ENCODE measurements at regions not wholly inside any gene's neighbourhood (a gene's known extent, or its start where the extent isn't known, plus 50 kb on each side); places are given as distances from the start of the nearest gene placed in this dataset.

DNA sequence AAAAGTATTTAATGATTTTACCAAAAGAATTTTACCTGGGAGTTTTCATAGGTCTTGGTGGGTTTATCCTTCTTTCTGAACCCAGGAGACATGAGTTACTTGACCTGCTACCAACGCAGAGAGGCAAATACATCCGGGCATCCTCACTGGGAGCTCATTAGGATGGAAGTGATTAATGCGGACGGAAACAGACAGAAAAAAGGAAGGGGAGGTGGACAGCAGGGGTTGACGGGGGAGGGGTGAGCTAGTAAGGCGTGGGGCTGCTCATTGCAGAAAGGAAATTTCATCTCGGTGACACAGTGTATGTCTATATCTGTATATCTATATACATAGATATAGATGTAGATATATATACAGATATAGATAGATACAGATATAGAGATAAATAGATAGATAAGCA is 408.2 kb upstream of the ADARB2 start:
- no peak overlapping the region for H3K4me3 Mint-ChIP-seq
- TF ChIP-seq, protein P1, sequence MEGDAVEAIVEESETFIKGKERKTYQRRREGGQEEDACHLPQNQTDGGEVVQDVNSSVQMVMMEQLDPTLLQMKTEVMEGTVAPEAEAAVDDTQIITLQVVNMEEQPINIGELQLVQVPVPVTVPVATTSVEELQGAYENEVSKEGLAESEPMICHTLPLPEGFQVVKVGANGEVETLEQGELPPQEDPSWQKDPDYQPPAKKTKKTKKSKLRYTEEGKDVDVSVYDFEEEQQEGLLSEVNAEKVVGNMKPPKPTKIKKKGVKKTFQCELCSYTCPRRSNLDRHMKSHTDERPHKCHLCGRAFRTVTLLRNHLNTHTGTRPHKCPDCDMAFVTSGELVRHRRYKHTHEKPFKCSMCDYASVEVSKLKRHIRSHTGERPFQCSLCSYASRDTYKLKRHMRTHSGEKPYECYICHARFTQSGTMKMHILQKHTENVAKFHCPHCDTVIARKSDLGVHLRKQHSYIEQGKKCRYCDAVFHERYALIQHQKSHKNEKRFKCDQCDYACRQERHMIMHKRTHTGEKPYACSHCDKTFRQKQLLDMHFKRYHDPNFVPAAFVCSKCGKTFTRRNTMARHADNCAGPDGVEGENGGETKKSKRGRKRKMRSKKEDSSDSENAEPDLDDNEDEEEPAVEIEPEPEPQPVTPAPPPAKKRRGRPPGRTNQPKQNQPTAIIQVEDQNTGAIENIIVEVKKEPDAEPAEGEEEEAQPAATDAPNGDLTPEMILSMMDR (IDR thresholded peaks at IDR 0.05) = no peak
- Histone ChIP-seq H3K27ac (ENCODE audit: low read depth in 1 of 2, low read length in 2 of 2) (no peak overlapping the region), H3K4me3 (ENCODE audit: low read length) (no peak overlapping the region), H3K4me1 (ENCODE audit: insufficient read depth, low read length) (no peaks in the 10 kb centered on the region), H3K9me3 (ENCODE audit: control insufficient read depth in 1 of 2, insufficient read depth in 1 of 2, low read length in 2 of 2) (no peaks in the 10 kb centered on the region), H3K36me3 (ENCODE audit: insufficient read depth, low read length) (no peaks in the 10 kb centered on the region), H3K27me3 (ENCODE audit: control insufficient read depth in 1 of 2, insufficient read depth in 2 of 2, low read length in 2 of 2) (peaks cover 0 to 3% of the 10 kb centered on the region in 2 experiments)
- ATAC-seq (ENCODE audit: poor library complexity) (no peak), DNase-seq (no peak)
- no peaks in the 10 kb centered on the region for H3K4me1 Mint-ChIP-seq (ENCODE audit: low read depth)
- H3K27ac Mint-ChIP-seq = no peak overlapping the region
- POLR2A ChIA-PET = no interaction called here
- H3K9me3 Mint-ChIP-seq = no peaks in the 10 kb centered on the region
- peaks cover 2% of the 10 kb centered on the region for H3K27me3 Mint-ChIP-seq
- CTCF ChIA-PET = no interaction called here
- H3K36me3 Mint-ChIP-seq (ENCODE audit: low read depth) = no peaks in the 10 kb centered on the region
- intact Hi-C loops (cut with DNase I, micrococcal nuclease) = no loop called here

GRCh38 chr10:2144584-2144983 is 407.3 kb upstream of the ADARB2 start:
- DNase-seq = no peak
- Mint-ChIP-seq H3K27me3 (no peaks in the 10 kb centered on the region), H3K4me3 (no peak overlapping the region), H3K9me3 (no peaks in the 10 kb centered on the region), H3K36me3 (ENCODE audit: low read depth) (no peaks in the 10 kb centered on the region), H3K27ac (no peak overlapping the region), H3K4me1 (ENCODE audit: low read depth) (no peaks in the 10 kb centered on the region)
- Histone ChIP-seq H3K4me3 (ENCODE audit: low read length) (no peak overlapping the region), H3K27me3 (ENCODE audit: control insufficient read depth in 1 of 2, insufficient read depth in 2 of 2, low read length in 2 of 2) (peaks cover 0 to 3% of the 10 kb centered on the region in 2 experiments), H3K27ac (ENCODE audit: low read depth in 1 of 2, low read length in 2 of 2) (no peak overlapping the region), H3K36me3 (ENCODE audit: insufficient read depth, low read length) (no peaks in the 10 kb centered on the region), H3K9me3 (ENCODE audit: control insufficient read depth in 1 of 2, insufficient read depth in 1 of 2, low read length in 2 of 2) (no peaks in the 10 kb centered on the region), H3K4me1 (ENCODE audit: insufficient read depth, low read length) (no peaks in the 10 kb centered on the region)
- ChIA-PET CTCF (no interaction called here), POLR2A (no interaction called here)
- TF ChIP-seq, protein P1 (IDR thresholded peaks at IDR 0.05) = no peak
- intact Hi-C loops (cut with DNase I, micrococcal nuclease) = no loop called here
- no peak for ATAC-seq (ENCODE audit: poor library complexity)

DNA sequence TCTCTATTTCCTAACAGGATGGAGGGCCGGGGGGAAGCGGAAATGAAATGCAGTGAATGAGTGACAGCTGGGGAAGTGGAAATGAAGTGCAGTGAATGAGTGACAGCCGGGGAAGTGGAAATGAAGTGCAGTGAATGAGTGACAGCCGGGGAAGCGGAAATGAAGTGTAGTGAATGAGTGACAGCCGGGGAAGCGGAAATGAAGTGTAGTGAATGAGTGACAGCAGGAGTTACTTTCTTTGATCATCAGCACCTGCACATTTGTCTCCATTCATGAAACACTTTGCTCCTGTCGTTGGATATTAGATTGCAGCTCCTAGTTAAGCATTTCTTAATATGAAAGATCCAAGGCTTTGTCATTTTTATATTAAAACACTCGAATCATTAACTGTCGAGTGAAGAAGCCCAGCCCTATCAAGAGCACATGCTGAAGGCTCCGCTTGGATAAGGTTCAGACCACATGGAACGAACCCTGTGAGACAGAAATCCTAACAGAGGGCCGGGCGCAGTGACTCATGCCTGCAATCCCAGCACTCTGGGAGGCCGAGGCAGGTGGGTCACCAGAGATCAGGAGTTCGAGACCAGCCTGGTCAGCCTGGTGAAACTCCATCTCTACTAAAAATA is 406.0 kb upstream of the ADARB2 start:
- H3K4me3 Mint-ChIP-seq = no peak overlapping the region

More for the DNA sequence above, 406.0 kb upstream of the ADARB2 start:
- no peaks in the 10 kb centered on the region for H3K9me3 Mint-ChIP-seq
- TF ChIP-seq, protein P1 (IDR thresholded peaks at IDR 0.05) = no peak
- intact Hi-C loops (cut with DNase I, micrococcal nuclease) = no loop called here
- H3K36me3 Mint-ChIP-seq (ENCODE audit: low read depth) = no peaks in the 10 kb centered on the region
- peaks cover 0 to 3% of the 10 kb centered on the region in 2 experiments for H3K27me3 ChIP-seq (ENCODE audit: control insufficient read depth in 1 of 2, insufficient read depth in 2 of 2, low read length in 2 of 2)
- no peaks in the 10 kb centered on the region for H3K36me3 ChIP-seq (ENCODE audit: insufficient read depth, low read length)
- H3K4me1 ChIP-seq (ENCODE audit: insufficient read depth, low read length) = no peaks in the 10 kb centered on the region
- no peaks in the 10 kb centered on the region for H3K4me1 Mint-ChIP-seq (ENCODE audit: low read depth)
- no peak overlapping the region for H3K27ac ChIP-seq (ENCODE audit: low read depth in 1 of 2, low read length in 2 of 2)
- H3K9me3 ChIP-seq (ENCODE audit: control insufficient read depth in 1 of 2, insufficient read depth in 1 of 2, low read length in 2 of 2) = no peaks in the 10 kb centered on the region
- DNase-seq = no peak
- CTCF ChIA-PET = no interaction called here
- no peak overlapping the region for H3K4me3 ChIP-seq (ENCODE audit: low read length)
- ATAC-seq (ENCODE audit: poor library complexity) = no peak
- no peak overlapping the region for H3K27ac Mint-ChIP-seq
- no peaks in the 10 kb centered on the region for H3K27me3 Mint-ChIP-seq
- POLR2A ChIA-PET = no interaction called here
